HEK293 (cell line): ENCODE measurements at regions not wholly inside any gene's neighbourhood (a gene's known extent, or its start where the extent isn't known, plus 50 kb on each side); places are given as distances from the start of the nearest gene placed in this dataset.

Experiments
- CTCF ChIA-PET: fragments of 350-600 bp; formaldehyde crosslinking; extraction: SDS; loops from one replicate; lab custom pipeline; 2021; ENCODE audit warnings: antibody characterized with exemption; lab: Yijun Ruan, JAX
- POLR2A ChIA-PET: fragments of 300-600 bp; formaldehyde crosslinking; extraction: SDS; loops from one replicate; lab custom pipeline; 2020; ENCODE audit warnings: antibody characterized with exemption, inconsistent platforms; lab: Yijun Ruan, JAX
- H3K27ac ChIP-seq: fragments of 200-500 bp; sonication (Bioruptor generic); 2 replicates; pipeline ENCODE4 v1.5.1; 2014; ENCODE audit warnings: low read depth, low read length, control low read depth, inconsistent platforms; ENCODE audit errors: extremely low read depth
- H3K36me3 ChIP-seq, 2 experiments: fragments of 200-500 bp in 1 of 2; sonication (Bioruptor generic) in 1 of 2; 1 replicate in 1 of 2; 2 replicates in 1 of 2; pipeline ENCODE4 v1.5.1; 2014 to 2017; ENCODE audit warnings: inconsistent platforms in 2 of 2, low read length in 2 of 2; ENCODE audit not compliant: control insufficient read depth in 2 of 2, insufficient read depth in 1 of 2
- H3K4me1 ChIP-seq: fragments of 200-500 bp; sonication (Bioruptor generic); 2 replicates; pipeline ENCODE4 v1.5.1; 2014; ENCODE audit warnings: mild to moderate bottlenecking, low read length, inconsistent platforms; ENCODE audit not compliant: control insufficient read depth, insufficient read depth
- H3K4me3 ChIP-seq: 2 replicates; pipeline ENCODE4 v1.5.1; 2011; ENCODE audit warnings: low read depth, mild to moderate bottlenecking, control low read depth, low read length, moderate library complexity
- H3K9me3 ChIP-seq: fragments of 200-500 bp; sonication (Bioruptor generic); 2 replicates; pipeline ENCODE4 v1.5.1; 2014; ENCODE audit warnings: low read depth, low read length, inconsistent platforms; ENCODE audit not compliant: control insufficient read depth, insufficient read depth
- BCL11A ChIP-seq: fragments of 450-650 bp; formaldehyde crosslinking; IDR thresholded peaks from 2 replicates; pipeline ENCODE4 v1.5.1; 2016; ENCODE audit warnings: low read depth, missing biosample characterization, missing genetic modification characterization
- GLI2 ChIP-seq: fragments of 450-650 bp; formaldehyde crosslinking; IDR thresholded peaks from 2 replicates; pipeline ENCODE4; 2017; ENCODE audit warnings: missing biosample characterization, missing genetic modification characterization, low read depth, borderline replicate concordance
- HOXA7 ChIP-seq: sonication (generic); formaldehyde crosslinking; IDR thresholded peaks from 2 replicates; pipeline ENCODE4 v1.8.1; 2022; ENCODE audit warnings: missing genetic modification reagents, borderline replicate concordance
- SALL2 ChIP-seq: fragments of 450-650 bp; formaldehyde crosslinking; IDR thresholded peaks from 2 replicates; pipeline ENCODE4 v1.5.0; 2017; ENCODE audit warnings: missing biosample characterization, mild to moderate bottlenecking, missing genetic modification characterization, borderline replicate concordance
- SCRT1 ChIP-seq: fragments of 450-650 bp; formaldehyde crosslinking; IDR thresholded peaks from 2 replicates; pipeline ENCODE4 v1.5.1; 2016; ENCODE audit warnings: missing biosample characterization, missing genetic modification characterization, borderline replicate concordance
- TCF7L2 ChIP-seq: IDR thresholded peaks from 2 replicates; pipeline ENCODE4 v1.6.1; 2011; ENCODE audit warnings: low read depth, mild to moderate bottlenecking, inconsistent platforms, low read length, moderate library complexity, borderline replicate concordance
- ZEB2 ChIP-seq: fragments of 450-650 bp; formaldehyde crosslinking; IDR thresholded peaks from 2 replicates; pipeline ENCODE4 v1.5.1; 2016; ENCODE audit warnings: missing biosample characterization, missing genetic modification characterization
- ZFP41 ChIP-seq: fragments of 450-650 bp; formaldehyde crosslinking; IDR thresholded peaks from 2 replicates; pipeline ENCODE4 v1.5.1; 2016; ENCODE audit warnings: missing biosample characterization, missing genetic modification characterization, borderline replicate concordance
- ZNF155 ChIP-seq: fragments of 450-650 bp; formaldehyde crosslinking; IDR thresholded peaks from 2 replicates; pipeline ENCODE4 v1.5.1; 2016; ENCODE audit warnings: missing biosample characterization, missing genetic modification characterization
- ZNF19 ChIP-seq: fragments of 450-650 bp; formaldehyde crosslinking; IDR thresholded peaks from 2 replicates; pipeline ENCODE4; 2016; ENCODE audit warnings: missing biosample characterization, missing genetic modification characterization, low read depth
- ZNF350 ChIP-seq: fragments of 450-650 bp; formaldehyde crosslinking; IDR thresholded peaks from 2 replicates; pipeline ENCODE4 v1.5.0; 2017; ENCODE audit warnings: missing biosample characterization, mild to moderate bottlenecking, missing genetic modification characterization
- ZNF48 ChIP-seq: fragments of 450-650 bp; formaldehyde crosslinking; IDR thresholded peaks from 2 replicates; pipeline ENCODE4 v1.5.1; 2016; ENCODE audit warnings: missing biosample characterization, missing genetic modification characterization
- ZNF521 ChIP-seq: fragments of 450-650 bp; formaldehyde crosslinking; IDR thresholded peaks from 2 replicates; pipeline ENCODE4 v1.5.1; 2017; ENCODE audit warnings: missing biosample characterization, mild to moderate bottlenecking, missing genetic modification characterization
- ZNF549 ChIP-seq: fragments of 450-650 bp; IDR thresholded peaks from 2 replicates; pipeline ENCODE4 v1.5.1; 2018; ENCODE audit warnings: missing biosample characterization, missing genetic modification characterization, mild to moderate bottlenecking, inconsistent platforms, moderate library complexity
- ZNF670 ChIP-seq: fragments of 450-650 bp; formaldehyde crosslinking; IDR thresholded peaks from 2 replicates; pipeline ENCODE4 v1.5.1; 2016; ENCODE audit warnings: missing biosample characterization, missing genetic modification characterization, low read depth
- ZNF768 ChIP-seq: fragments of 450-650 bp; formaldehyde crosslinking; IDR thresholded peaks from 2 replicates; pipeline ENCODE4 v1.5.1; 2018; ENCODE audit warnings: missing biosample characterization, mild to moderate bottlenecking, missing genetic modification characterization
- TF ChIP-seq, protein P1 (sequence below): fragments of 450-650 bp; formaldehyde crosslinking; conservative IDR thresholded peaks from 2 replicates; pipeline ENCODE4 v1.5.1; 2016; ENCODE audit warnings: low read depth, missing biosample characterization, missing genetic modification characterization
- TF ChIP-seq, protein P2 (sequence below): fragments of 450-650 bp; formaldehyde crosslinking; IDR thresholded peaks from 2 replicates; pipeline ENCODE4 v1.5.1; 2017; ENCODE audit warnings: missing biosample characterization, mild to moderate bottlenecking, missing genetic modification characterization, moderate library complexity
- TF ChIP-seq, protein P3 (sequence below): fragments of 450-650 bp; formaldehyde crosslinking; IDR thresholded peaks from 2 replicates; pipeline ENCODE4 v1.5.1; 2016; ENCODE audit warnings: missing biosample characterization, missing genetic modification characterization, low read depth
- TF ChIP-seq, protein P4 (sequence below): IDR thresholded peaks from 2 replicates; pipeline ENCODE4 v1.6.1; 2011; ENCODE audit warnings: mild to moderate bottlenecking, low read depth, low read length, borderline replicate concordance
- TF ChIP-seq, protein P5 (sequence below): fragments of 450-650 bp; IDR thresholded peaks from 2 replicates; pipeline ENCODE4 v1.5.1; 2018; ENCODE audit warnings: missing biosample characterization, missing genetic modification characterization
- TF ChIP-seq, protein P6 (sequence below): fragments of 450-650 bp; formaldehyde crosslinking; IDR thresholded peaks from 2 replicates; pipeline ENCODE4 v1.5.1; 2016; ENCODE audit warnings: missing biosample characterization, missing genetic modification characterization

DNA sequence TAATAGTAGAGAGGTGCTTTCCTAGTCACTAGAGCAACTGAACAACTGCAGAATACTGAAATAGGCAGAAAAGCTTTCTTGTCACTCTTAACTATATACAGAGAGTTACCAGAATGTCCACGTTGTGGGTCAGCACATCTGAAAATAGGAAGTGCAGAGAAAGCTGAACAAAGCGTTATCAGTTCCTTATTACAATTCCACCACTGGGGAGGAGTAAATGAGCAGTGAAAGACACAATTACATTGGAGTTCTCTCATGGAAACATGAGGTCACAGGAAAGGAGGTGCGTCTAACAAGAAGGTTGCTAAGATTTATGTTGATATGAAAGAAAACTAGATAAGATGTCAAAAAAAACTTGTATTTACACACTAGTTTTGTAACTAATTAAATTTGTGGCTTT is 461.9 kb upstream of the COX7C start:
- Histone ChIP-seq H3K9me3 (no peaks in the 10 kb centered on the region), H3K27ac (no peak overlapping the region), H3K4me1 (no peaks in the 10 kb centered on the region), H3K36me3 (no peaks in the 10 kb centered on the region), H3K4me3 (no peak overlapping the region)
- TF ChIP-seq ZNF350 (tag by site-specific recombination) (no peak), HOXA7 (CRISPR knock-in tag) (no peak), GLI2 (no peak), ZNF155 (tag by site-specific recombination) (no peak), ZNF521 (tag by site-specific recombination) (no peak), TCF7L2 (no peak), SALL2 (tag by site-specific recombination) (no peak), ZNF48 (tag by site-specific recombination) (no peak), SCRT1 (tag by site-specific recombination) (no peak), ZNF670 (no peak)
- TF ChIP-seq, protein P1, sequence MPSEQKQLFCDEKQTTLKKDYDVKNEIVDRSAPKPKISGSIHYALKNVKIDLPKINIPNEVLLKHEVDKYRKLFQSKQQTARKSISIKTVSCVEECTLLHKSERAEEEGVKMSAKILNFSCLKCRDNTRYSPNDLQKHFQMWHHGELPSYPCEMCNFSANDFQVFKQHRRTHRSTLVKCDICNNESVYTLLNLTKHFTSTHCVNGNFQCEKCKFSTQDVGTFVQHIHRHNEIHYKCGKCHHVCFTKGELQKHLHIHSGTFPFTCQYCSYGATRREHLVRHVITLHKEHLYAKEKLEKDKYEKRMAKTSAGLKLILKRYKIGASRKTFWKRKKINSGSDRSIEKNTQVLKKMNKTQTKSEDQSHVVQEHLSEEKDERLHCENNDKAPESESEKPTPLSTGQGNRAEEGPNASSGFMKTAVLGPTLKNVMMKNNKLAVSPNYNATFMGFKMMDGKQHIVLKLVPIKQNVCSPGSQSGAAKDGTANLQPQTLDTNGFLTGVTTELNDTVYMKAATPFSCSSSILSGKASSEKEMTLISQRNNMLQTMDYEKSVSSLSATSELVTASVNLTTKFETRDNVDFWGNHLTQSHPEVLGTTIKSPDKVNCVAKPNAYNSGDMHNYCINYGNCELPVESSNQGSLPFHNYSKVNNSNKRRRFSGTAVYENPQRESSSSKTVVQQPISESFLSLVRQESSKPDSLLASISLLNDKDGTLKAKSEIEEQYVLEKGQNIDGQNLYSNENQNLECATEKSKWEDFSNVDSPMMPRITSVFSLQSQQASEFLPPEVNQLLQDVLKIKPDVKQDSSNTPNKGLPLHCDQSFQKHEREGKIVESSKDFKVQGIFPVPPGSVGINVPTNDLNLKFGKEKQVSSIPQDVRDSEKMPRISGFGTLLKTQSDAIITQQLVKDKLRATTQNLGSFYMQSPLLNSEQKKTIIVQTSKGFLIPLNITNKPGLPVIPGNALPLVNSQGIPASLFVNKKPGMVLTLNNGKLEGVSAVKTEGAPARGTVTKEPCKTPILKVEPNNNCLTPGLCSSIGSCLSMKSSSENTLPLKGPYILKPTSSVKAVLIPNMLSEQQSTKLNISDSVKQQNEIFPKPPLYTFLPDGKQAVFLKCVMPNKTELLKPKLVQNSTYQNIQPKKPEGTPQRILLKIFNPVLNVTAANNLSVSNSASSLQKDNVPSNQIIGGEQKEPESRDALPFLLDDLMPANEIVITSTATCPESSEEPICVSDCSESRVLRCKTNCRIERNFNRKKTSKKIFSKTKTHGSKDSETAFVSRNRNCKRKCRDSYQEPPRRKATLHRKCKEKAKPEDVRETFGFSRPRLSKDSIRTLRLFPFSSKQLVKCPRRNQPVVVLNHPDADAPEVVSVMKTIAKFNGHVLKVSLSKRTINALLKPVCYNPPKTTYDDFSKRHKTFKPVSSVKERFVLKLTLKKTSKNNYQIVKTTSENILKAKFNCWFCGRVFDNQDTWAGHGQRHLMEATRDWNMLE (tag by site-specific recombination): no peak
- TF ChIP-seq, protein P2, sequence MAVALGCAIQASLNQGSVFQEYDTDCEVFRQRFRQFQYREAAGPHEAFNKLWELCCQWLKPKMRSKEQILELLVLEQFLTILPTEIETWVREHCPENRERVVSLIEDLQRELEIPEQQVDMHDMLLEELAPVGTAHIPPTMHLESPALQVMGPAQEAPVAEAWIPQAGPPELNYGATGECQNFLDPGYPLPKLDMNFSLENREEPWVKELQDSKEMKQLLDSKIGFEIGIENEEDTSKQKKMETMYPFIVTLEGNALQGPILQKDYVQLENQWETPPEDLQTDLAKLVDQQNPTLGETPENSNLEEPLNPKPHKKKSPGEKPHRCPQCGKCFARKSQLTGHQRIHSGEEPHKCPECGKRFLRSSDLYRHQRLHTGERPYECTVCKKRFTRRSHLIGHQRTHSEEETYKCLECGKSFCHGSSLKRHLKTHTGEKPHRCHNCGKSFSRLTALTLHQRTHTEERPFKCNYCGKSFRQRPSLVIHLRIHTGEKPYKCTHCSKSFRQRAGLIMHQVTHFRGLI (tag by site-specific recombination): no peak
- TF ChIP-seq, protein P3, sequence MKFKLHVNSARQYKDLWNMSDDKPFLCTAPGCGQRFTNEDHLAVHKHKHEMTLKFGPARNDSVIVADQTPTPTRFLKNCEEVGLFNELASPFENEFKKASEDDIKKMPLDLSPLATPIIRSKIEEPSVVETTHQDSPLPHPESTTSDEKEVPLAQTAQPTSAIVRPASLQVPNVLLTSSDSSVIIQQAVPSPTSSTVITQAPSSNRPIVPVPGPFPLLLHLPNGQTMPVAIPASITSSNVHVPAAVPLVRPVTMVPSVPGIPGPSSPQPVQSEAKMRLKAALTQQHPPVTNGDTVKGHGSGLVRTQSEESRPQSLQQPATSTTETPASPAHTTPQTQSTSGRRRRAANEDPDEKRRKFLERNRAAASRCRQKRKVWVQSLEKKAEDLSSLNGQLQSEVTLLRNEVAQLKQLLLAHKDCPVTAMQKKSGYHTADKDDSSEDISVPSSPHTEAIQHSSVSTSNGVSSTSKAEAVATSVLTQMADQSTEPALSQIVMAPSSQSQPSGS: no peak
- TF ChIP-seq, protein P4, sequence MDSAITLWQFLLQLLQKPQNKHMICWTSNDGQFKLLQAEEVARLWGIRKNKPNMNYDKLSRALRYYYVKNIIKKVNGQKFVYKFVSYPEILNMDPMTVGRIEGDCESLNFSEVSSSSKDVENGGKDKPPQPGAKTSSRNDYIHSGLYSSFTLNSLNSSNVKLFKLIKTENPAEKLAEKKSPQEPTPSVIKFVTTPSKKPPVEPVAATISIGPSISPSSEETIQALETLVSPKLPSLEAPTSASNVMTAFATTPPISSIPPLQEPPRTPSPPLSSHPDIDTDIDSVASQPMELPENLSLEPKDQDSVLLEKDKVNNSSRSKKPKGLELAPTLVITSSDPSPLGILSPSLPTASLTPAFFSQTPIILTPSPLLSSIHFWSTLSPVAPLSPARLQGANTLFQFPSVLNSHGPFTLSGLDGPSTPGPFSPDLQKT: no peak
- ChIA-PET CTCF (no interaction called here), POLR2A (no interaction called here)

DNA sequence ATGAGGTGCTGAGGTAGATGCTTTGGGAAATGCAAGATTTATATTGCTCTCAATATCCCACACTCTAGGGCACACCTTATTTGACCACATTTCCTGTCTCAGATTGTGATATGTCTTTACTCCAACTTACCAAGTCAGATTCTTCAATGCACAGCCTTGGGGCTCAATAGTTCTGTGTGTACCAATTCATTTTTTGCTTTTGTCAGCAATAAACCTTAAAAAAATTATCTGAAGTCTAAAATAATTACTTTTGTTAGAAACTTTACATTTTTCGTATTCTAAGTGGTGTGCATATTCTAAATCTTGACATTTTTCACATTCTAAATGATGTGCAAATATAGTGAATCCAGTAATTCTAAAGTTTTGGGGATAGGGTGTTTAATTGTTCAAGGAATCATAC is 447.5 kb upstream of the COX7C start:
- Histone ChIP-seq H3K9me3 (no peaks in the 10 kb centered on the region), H3K4me1 (no peaks in the 10 kb centered on the region), H3K4me3 (no peak overlapping the region), H3K27ac (no peak overlapping the region), H3K36me3 (no peaks in the 10 kb centered on the region)
- ChIA-PET CTCF (no interaction called here), POLR2A (no interaction called here)
- TF ChIP-seq ZFP41 (no peak), ZNF549 (tag by site-specific recombination) (no peak), ZEB2 (tag by site-specific recombination) (no peak), BCL11A (no peak), ZNF768 (tag by site-specific recombination) (no peak), ZNF19 (tag by site-specific recombination) (no peak), GLI2 (no peak), ZNF155 (tag by site-specific recombination) (no peak)
- TF ChIP-seq, protein P2 (tag by site-specific recombination): no peak
- TF ChIP-seq, protein P5, sequence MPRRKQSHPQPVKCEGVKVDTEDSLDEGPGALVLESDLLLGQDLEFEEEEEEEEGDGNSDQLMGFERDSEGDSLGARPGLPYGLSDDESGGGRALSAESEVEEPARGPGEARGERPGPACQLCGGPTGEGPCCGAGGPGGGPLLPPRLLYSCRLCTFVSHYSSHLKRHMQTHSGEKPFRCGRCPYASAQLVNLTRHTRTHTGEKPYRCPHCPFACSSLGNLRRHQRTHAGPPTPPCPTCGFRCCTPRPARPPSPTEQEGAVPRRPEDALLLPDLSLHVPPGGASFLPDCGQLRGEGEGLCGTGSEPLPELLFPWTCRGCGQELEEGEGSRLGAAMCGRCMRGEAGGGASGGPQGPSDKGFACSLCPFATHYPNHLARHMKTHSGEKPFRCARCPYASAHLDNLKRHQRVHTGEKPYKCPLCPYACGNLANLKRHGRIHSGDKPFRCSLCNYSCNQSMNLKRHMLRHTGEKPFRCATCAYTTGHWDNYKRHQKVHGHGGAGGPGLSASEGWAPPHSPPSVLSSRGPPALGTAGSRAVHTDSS: no peak
- TF ChIP-seq, protein P6, sequence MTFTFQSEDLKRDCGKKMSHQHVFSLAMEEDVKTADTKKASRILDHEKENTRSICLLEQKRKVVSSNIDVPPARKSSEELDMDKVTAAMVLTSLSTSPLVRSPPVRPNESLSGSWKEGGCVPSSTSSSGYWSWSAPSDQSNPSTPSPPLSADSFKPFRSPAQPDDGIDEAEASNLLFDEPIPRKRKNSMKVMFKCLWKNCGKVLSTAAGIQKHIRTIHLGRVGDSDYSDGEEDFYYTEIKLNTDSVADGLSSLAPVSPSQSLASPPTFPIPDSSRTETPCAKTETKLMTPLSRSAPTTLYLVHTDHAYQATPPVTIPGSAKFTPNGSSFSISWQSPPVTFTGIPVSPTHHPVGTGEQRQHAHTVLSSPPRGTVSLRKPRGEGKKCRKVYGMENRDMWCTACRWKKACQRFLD: no peak
